ENCODE measurements at regions not wholly inside any gene's neighbourhood (a gene's known extent, or its start where the extent isn't known, plus 50 kb on each side); places are given as distances from the start of the nearest gene placed in this dataset.

DNA sequence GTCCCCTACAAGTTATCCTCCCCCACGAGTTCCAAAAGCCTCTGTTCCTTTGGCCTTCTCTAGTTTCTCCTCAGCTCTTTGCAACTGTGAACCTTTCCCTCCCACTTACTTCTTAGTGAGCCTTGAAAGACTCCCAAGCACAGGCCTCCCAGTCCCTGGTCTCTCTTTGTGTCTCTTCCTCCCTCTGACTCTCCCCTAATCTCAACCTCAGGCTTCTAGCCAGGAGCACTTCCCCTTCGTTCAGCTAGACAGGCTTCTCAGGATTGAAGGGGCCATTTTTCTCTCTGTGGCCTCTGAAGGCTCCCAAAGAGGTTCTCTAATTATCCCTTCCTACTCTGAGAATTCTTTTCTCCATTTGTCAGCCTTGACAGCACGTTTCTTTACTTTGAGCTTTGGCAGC is 50.2 kb upstream of the PHYHIPL start:
- Histone ChIP-seq H3K27me3 (replicated peaks in 1 of 2; ENCODE audit: control insufficient read depth in 2 of 2, insufficient read depth in 2 of 2, low read length in 1 of 2) (no peaks in the 10 kb centered on the region), H2AFZ (ENCODE audit: control insufficient read depth, low read depth, low read length) (no peak overlapping the region), H3K4me3 (no peak overlapping the region), H3K4me2 (ENCODE audit: control insufficient read depth, insufficient read depth) (no peak overlapping the region), H3K79me2 (ENCODE audit: control insufficient read depth, insufficient read depth, low read length) (no peaks in the 10 kb centered on the region), H3K27ac (ENCODE audit: control insufficient read depth, insufficient read depth) (no peak overlapping the region), H3K4me1 (ENCODE audit: control insufficient read depth, insufficient read depth, low read length) (no peaks in the 10 kb centered on the region; the same call in 1 of the 2 replicates), H3K9ac (ENCODE audit: control insufficient read depth, insufficient read depth, low read length) (no peak overlapping the region), H4K20me1 (ENCODE audit: control insufficient read depth, insufficient read depth) (no peaks in the 10 kb centered on the region), H3K36me3 (ENCODE audit: control insufficient read depth in 2 of 2, insufficient read depth in 2 of 2, low read length in 1 of 2) (no peaks in the 10 kb centered on the region), H3K9me3 (replicated peaks; ENCODE audit: control insufficient read depth, insufficient read depth, low read length) (no peaks in the 10 kb centered on the region; the same call in 2 of the 3 replicates)
- POLR2A ChIA-PET: interaction anchor here (0.8 to 1.0 kb wide), 2 partner anchors 15 to 27 kb away, joined by 3 to 4 read pairs; no protein-coding TSS in a partner anchor
- RAD21 ChIA-PET (ENCODE audit: unreplicated experiment): interaction anchor here (0.7 to 1.4 kb wide), 6 partner anchors 11 to 70 kb away, joined by 3 to 6 read pairs (median 4); no protein-coding TSS in a partner anchor
- DNase-seq (ENCODE audit: low read depth, low spot score): no peak
- peak; percentile 53 for ATAC-seq
- 0% methylated on average over 3 of the region's 3 CpGs for WGBS (ENCODE audit: insufficient coverage, insufficient replicate concordance, low lambda C conversion rate, missing lambda C conversion rate)
- SMC1A ChIA-PET (ENCODE audit: uncharacterized antibody, unreplicated experiment): interaction anchor here (0.5 to 5.4 kb wide), 16 partner anchors 9 to 158 kb away, joined by 3 to 57 read pairs (median 4); no protein-coding TSS in a partner anchor
- FAIRE-seq: no peak
- TF ChIP-seq IKZF1 (conservative IDR thresholded peaks at IDR 0.05): 0 out of 2 replicates have a peak, but pooled peaks have one; percentile 21
- TF ChIP-seq MTA2 (IDR thresholded peaks at IDR 0.05; ENCODE audit: low read depth): 0 out of 2 replicates have a peak, but pooled peaks have one; percentile 25
- no peak for TF ChIP-seq RB1 (IDR thresholded peaks at IDR 0.05; ENCODE audit: borderline replicate concordance)
- TF ChIP-seq SPI1 (IDR thresholded peaks at IDR 0.05; ENCODE audit: borderline replicate concordance, insufficient read depth, low read depth, low read length): peak; percentile 67; the same call in 1 of the 2 replicates
- TF ChIP-seq BHLHE40 (IDR thresholded peaks at IDR 0.05; ENCODE audit: borderline replicate concordance in 1 of 2, low read depth in 2 of 2, low read length in 1 of 2): peak in 1 of 2 experiments; percentile 27; a peak in 1 of 4 replicates
- TF ChIP-seq IKZF2 (IDR thresholded peaks at IDR 0.05): peak in 1 of 2 experiments; percentile 30; a peak in 2 of 4 replicates
- BruUV-seq (replicated peaks): no TSS peak
- CTCF ChIA-PET: interaction anchor here (1.2 to 1.7 kb wide), 5 partner anchors 9 to 134 kb away, joined by 3 to 4 read pairs (median 4); no protein-coding TSS in a partner anchor
- in situ Hi-C loops (cut with MboI): no loop called here
- intact Hi-C loops (cut with micrococcal nuclease; ENCODE audit: unreplicated experiment): no loop called here

Measured in GM12878 (cell line).